ENCODE measurements at regions not wholly inside any gene's neighbourhood (a gene's known extent, or its start where the extent isn't known, plus 50 kb on each side); places are given as distances from the start of the nearest gene placed in this dataset.

DNA sequence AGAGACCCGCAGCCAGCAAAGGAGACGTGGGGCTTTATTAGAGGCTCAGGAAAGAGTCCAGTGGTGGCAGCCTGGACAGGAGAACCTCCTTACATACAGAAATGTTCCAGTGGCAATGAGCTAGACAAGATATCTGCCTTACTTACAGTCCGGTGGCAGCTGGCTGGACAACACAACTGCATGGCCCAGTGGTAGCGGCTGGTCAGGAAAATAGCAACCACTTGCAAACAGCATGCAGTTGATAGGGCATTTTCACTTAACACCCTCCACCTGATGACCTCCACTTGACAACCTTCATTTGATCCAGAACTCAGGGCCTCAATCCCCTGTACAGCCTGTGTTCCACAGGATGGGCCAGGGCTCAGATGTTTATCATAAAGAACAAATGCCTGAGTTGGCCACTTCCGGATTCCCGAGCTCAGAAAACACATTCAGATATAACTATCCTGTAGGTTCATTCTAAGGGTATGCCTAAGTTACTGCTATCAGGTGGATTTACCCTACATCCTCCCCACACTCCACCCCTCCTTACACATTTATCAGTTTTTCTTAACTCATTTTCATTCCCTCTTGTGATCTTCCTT is 63.3 kb upstream of the ITPRID2 start:
- no peak for TF ChIP-seq CTCF (IDR thresholded peaks at IDR 0.05; ENCODE audit: low read depth, low read length, poor library complexity, severe bottlenecking)
- no peak for TF ChIP-seq EZH2phosphoT487 (IDR thresholded peaks at IDR 0.05; ENCODE audit: borderline replicate concordance, low read length)
